Transverse colon (tissue), 4 donors: ENCODE measurements at regions not wholly inside any gene's neighbourhood (a gene's known extent, or its start where the extent isn't known, plus 50 kb on each side); places are given as distances from the start of the nearest gene placed in this dataset.

Experiments
- CTCF ChIP-seq, 5 experiments: fragments of 200-600 bp in 3 of 5; fragments of 450-650 bp in 2 of 5; sonication (generic) in 3 of 5; IDR thresholded peaks; 1 replicate in 2 of 5; 2 replicates in 3 of 5; pipeline ENCODE4 v1.5.1; 2016 to 2017; ENCODE audit warnings: antibody characterized with exemption in 5 of 5, inconsistent platforms in 3 of 5, mild to moderate bottlenecking in 2 of 5, moderate library complexity in 1 of 5
- POLR2A ChIP-seq: fragments of 450-650 bp; IDR thresholded peaks from one replicate; pipeline ENCODE4 v1.6.1; 2016; ENCODE audit warnings: antibody characterized with exemption, mild to moderate bottlenecking, moderate library complexity
- POLR2AphosphoS5 ChIP-seq, 3 donors: sonication (generic); formaldehyde crosslinking; IDR thresholded peaks; one replicate each; pipeline ENCODE4 v1.6.1; 2016; ENCODE audit warnings: antibody characterized with exemption in 3 of 3

GRCh38 chr1:233440951-233441401 is 113.5 kb downstream of the MAP3K21 start:
- TF ChIP-seq CTCF (IDR thresholded peaks at IDR 0.05) (peak; percentile 39 to 59 (median 53)), POLR2A (no peak), POLR2AphosphoS5 (IDR thresholded peaks at IDR 0.05) (no peak)
